NCI-H524 (cell line): ENCODE measurements at regions not wholly inside any gene's neighbourhood (a gene's known extent, or its start where the extent isn't known, plus 50 kb on each side); places are given as distances from the start of the nearest gene placed in this dataset.

Experiments used
- DNase-seq, 2 experiments: peaks; one replicate each; lab custom pipeline; 2025; lab: John Stamatoyannopoulos, UW

- DNase-seq, result no peak
Measured at GRCh38 chr5:89407054-89407453, 524.1 kb upstream of the MEF2C start.

GRCh38 chr5:89401659-89402058, 518.7 kb upstream of the MEF2C start:
- no peak for DNase-seq

GRCh38 chr5:89401012-89401411, 518.0 kb upstream of the MEF2C start:
- DNase-seq, result no peak

- no peak for DNase-seq
Measured at GRCh38 chr5:89399548-89399947, 516.6 kb upstream of the MEF2C start.

- no peak for DNase-seq
Measured at GRCh38 chr5:89397096-89397495, 514.1 kb upstream of the MEF2C start.

- DNase-seq, result no peak
Measured at GRCh38 chr5:89396278-89396954, 513.4 kb upstream of the MEF2C start.

GRCh38 chr5:89395111-89395510, 512.1 kb upstream of the MEF2C start:
- DNase-seq, result no peak

- DNase-seq, result no peak
Measured at GRCh38 chr5:89388872-89389271, 505.9 kb upstream of the MEF2C start.

- DNase-seq, result no peak
Measured at GRCh38 chr5:89384391-89384790, 501.4 kb upstream of the MEF2C start.

- DNase-seq, result no peak
Measured at GRCh38 chr5:89380635-89381034, 497.7 kb upstream of the MEF2C start.

GRCh38 chr5:89377767-89378455, 494.9 kb upstream of the MEF2C start:
- no peak for DNase-seq

- DNase-seq, result no peak
Measured at GRCh38 chr5:89374818-89375521, 492.0 kb upstream of the MEF2C start.

- no peak for DNase-seq
Measured at GRCh38 chr5:89374144-89374784, 491.3 kb upstream of the MEF2C start.

GRCh38 chr5:89372176-89372575, 489.2 kb upstream of the MEF2C start:
- DNase-seq, result no peak

- DNase-seq, result no peak
Measured at GRCh38 chr5:89371646-89372045, 488.7 kb upstream of the MEF2C start.

- DNase-seq, result no peak
Measured at GRCh38 chr5:89359046-89359445, 476.1 kb upstream of the MEF2C start.

GRCh38 chr5:89353837-89354551, 471.0 kb upstream of the MEF2C start:
- DNase-seq, result no peak

- DNase-seq, result no peak
Measured at GRCh38 chr5:89351975-89352374, 469.0 kb upstream of the MEF2C start.

GRCh38 chr5:89351222-89351621, 468.2 kb upstream of the MEF2C start:
- no peak for DNase-seq

- DNase-seq, result no peak
Measured at GRCh38 chr5:89350684-89351083, 467.7 kb upstream of the MEF2C start.

GRCh38 chr5:89349246-89349980, 466.4 kb upstream of the MEF2C start:
- DNase-seq, result no peak
